WI38 (cell line): ENCODE measurements at regions not wholly inside any gene's neighbourhood (a gene's known extent, or its start where the extent isn't known, plus 50 kb on each side); places are given as distances from the start of the nearest gene placed in this dataset.
"Not testable (repeated sequence)": the region's sequence is repeated elsewhere in the genome, so short reads cannot be mapped to it uniquely, and the experiment has no call there.

Experiments used
- H3K4me3 ChIP-seq: 2 replicates; pipeline ENCODE4 v1.5.1; 2011; ENCODE audit warnings: low read depth, mild to moderate bottlenecking, control low read depth, low read length
- CTCF ChIP-seq: IDR thresholded peaks from 2 replicates; pipeline ENCODE4 v1.5.1; 2012; ENCODE audit warnings: low read depth, mild to moderate bottlenecking, control low read depth, low read length

- no peak overlapping the region for H3K4me3 ChIP-seq
- no peak for TF ChIP-seq CTCF
Observed at GRCh38 chr2:88999365-88999764, 307.9 kb downstream of the RPIA start.

GRCh38 chr2:89000235-89000634 lies 308.8 kb downstream of the RPIA start:
- no peak for TF ChIP-seq CTCF
- no peak overlapping the region for H3K4me3 ChIP-seq

- H3K4me3 ChIP-seq: not testable (repeated sequence)
Observed at GRCh38 chr2:89004238-89004637, 312.8 kb downstream of the RPIA start.

- not testable (repeated sequence) for H3K4me3 ChIP-seq
Observed at GRCh38 chr2:89020566-89020965, 329.1 kb downstream of the RPIA start.

- not testable (repeated sequence) for H3K4me3 ChIP-seq
Observed at GRCh38 chr2:89026296-89026695, 334.8 kb downstream of the RPIA start.

- not testable (repeated sequence) for H3K4me3 ChIP-seq
Observed at GRCh38 chr2:89027115-89027514, 335.6 kb downstream of the RPIA start.

- H3K4me3 ChIP-seq: not testable (repeated sequence)
Observed at GRCh38 chr2:89027536-89027935, 336.1 kb downstream of the RPIA start.

- not testable (repeated sequence) for H3K4me3 ChIP-seq
Observed at GRCh38 chr2:89029257-89029656, 337.8 kb downstream of the RPIA start.

GRCh38 chr2:89048138-89049066 lies 356.9 kb downstream of the RPIA start:
- H3K4me3 ChIP-seq: not testable (repeated sequence)

GRCh38 chr2:89058616-89059015 lies 367.1 kb downstream of the RPIA start:
- H3K4me3 ChIP-seq: not testable (repeated sequence)

GRCh38 chr2:89061174-89061573 lies 369.7 kb downstream of the RPIA start:
- H3K4me3 ChIP-seq: not testable (repeated sequence)

GRCh38 chr2:89076771-89077170 lies 385.3 kb downstream of the RPIA start:
- not testable (repeated sequence) for H3K4me3 ChIP-seq

GRCh38 chr2:89092911-89093310 lies 401.4 kb downstream of the RPIA start:
- H3K4me3 ChIP-seq: not testable (repeated sequence)

GRCh38 chr2:89095060-89095459 lies 403.6 kb downstream of the RPIA start:
- not testable (repeated sequence) for H3K4me3 ChIP-seq

- H3K4me3 ChIP-seq: not testable (repeated sequence)
Observed at GRCh38 chr2:89102587-89102986, 411.1 kb downstream of the RPIA start.

- not testable (repeated sequence) for H3K4me3 ChIP-seq
Observed at GRCh38 chr2:89106369-89107019, 415.0 kb downstream of the RPIA start.

- H3K4me3 ChIP-seq: not testable (repeated sequence)
Observed at GRCh38 chr2:89112434-89112833, 421.0 kb downstream of the RPIA start.

- H3K4me3 ChIP-seq: not testable (repeated sequence)
Observed at GRCh38 chr2:89113286-89113685, 421.8 kb downstream of the RPIA start.

- H3K4me3 ChIP-seq: not testable (repeated sequence)
Observed at GRCh38 chr2:89129440-89129839, 438.0 kb downstream of the RPIA start.
